HCT116 (cell line): ENCODE measurements at regions not wholly inside any gene's neighbourhood (a gene's known extent, or its start where the extent isn't known, plus 50 kb on each side); places are given as distances from the start of the nearest gene placed in this dataset.

ENCODE experiments used
- ATAC-seq: fragments of 200-7000 bp; cut with Tn5 transposase; 2 replicates; pipeline ENCODE4 v1.9.1; 2020; ENCODE audit warnings: mild to moderate bottlenecking, moderate library complexity
- BruUV-seq: library from RNA; stranded (reverse); fragments of 400-500 nt; replicated peaks from 2 replicates; lab custom pipeline; 2021; lab: Mats Ljungman, UMichigan
- CTCF ChIA-PET: fragments of 300-600 bp; sonication (Branson Sonifier 250); formaldehyde crosslinking; loops from one replicate; lab custom pipeline; 2021; ENCODE audit warnings: antibody characterized with exemption; lab: Charles Lee
- POLR2A ChIA-PET: fragments of 300-600, 350-600 bp; sonication (Branson Sonifier 250); formaldehyde crosslinking; loops from one replicate; lab custom pipeline; 2021; ENCODE audit warnings: antibody characterized with exemption; lab: Charles Lee
- RAD21 ChIA-PET, 2 experiments: fragments of 300-600 bp; sonication (Branson Sonifier 250); formaldehyde crosslinking; loops; one replicate each; lab custom pipeline; 2023; ENCODE audit warnings: low total read pairs in 2 of 2; ENCODE audit not compliant: uncharacterized antibody in 2 of 2, unreplicated experiment in 2 of 2, low non-redundant PET in 1 of 2; lab: Charles Lee
- DNase-seq: peaks from one replicate; pipeline ENCODE4 v3.0.0-alpha.2; 2010; ENCODE audit warnings: low read depth, low spot score
- H2AFZ ChIP-seq: fragments of 200-600 bp; shearing (Covaris generic), sonication (generic); 2 replicates; pipeline ENCODE4 v1.6.1; 2017; ENCODE audit warnings: low read depth, mixed run types, mixed read lengths, antibody characterized with exemption, low read length; ENCODE audit not compliant: poor library complexity, severe bottlenecking
- H3K27ac ChIP-seq: 2 replicates; pipeline ENCODE4 v1.5.1; 2012; ENCODE audit warnings: low read depth, low read length
- H3K27me3 ChIP-seq: fragments of 200-600 bp; sonication (generic); 2 replicates; pipeline ENCODE4 v1.6.1; 2016; ENCODE audit warnings: mixed run types, low read length, mixed read lengths; ENCODE audit not compliant: insufficient read depth
- H3K36me3 ChIP-seq, 2 experiments: fragments of 200-500 bp in 1 of 2; fragments of 200-600 bp in 1 of 2; sonication (Bioruptor generic) in 1 of 2; sonication (generic) in 1 of 2; 2 replicates each; pipeline versions ENCODE4 v1.5.1 to v1.6.1; 2014 to 2016; ENCODE audit warnings: low read length in 2 of 2, inconsistent platforms in 1 of 2, mixed read lengths in 1 of 2, mixed run types in 1 of 2; ENCODE audit not compliant: insufficient read depth in 2 of 2, control insufficient read depth in 1 of 2
- H3K4me1 ChIP-seq, 2 experiments: fragments of 200-600 bp in 1 of 2; sonication (generic) in 1 of 2; 2 replicates each; pipeline versions ENCODE4 v1.5.1 to v1.6.1; 2012 to 2017; ENCODE audit warnings: low read length in 2 of 2, inconsistent platforms in 1 of 2, mild to moderate bottlenecking in 1 of 2, mixed read lengths in 1 of 2, mixed run types in 1 of 2, moderate library complexity in 1 of 2; ENCODE audit not compliant: insufficient read depth in 2 of 2, control insufficient read depth in 1 of 2
- H3K4me2 ChIP-seq: fragments of 200-600 bp; sonication (generic); 2 replicates; pipeline ENCODE4 v1.6.1; 2017; ENCODE audit warnings: mixed run types, low read length, mixed read lengths
- H3K4me3 ChIP-seq, 2 experiments: fragments of 200-600 bp in 1 of 2; sonication (generic) in 1 of 2; replicated peaks in 1 of 2; 2 replicates each; pipeline ENCODE4 v1.5.1; 2011 to 2016; ENCODE audit warnings: low read length in 2 of 2, control low read depth in 1 of 2, low read depth in 1 of 2, mild to moderate bottlenecking in 1 of 2, mixed read lengths in 1 of 2, mixed run types in 1 of 2
- H3K79me2 ChIP-seq: fragments of 200-600 bp; sonication (generic); 2 replicates; pipeline ENCODE4 v1.6.1; 2017; ENCODE audit warnings: mild to moderate bottlenecking, mixed run types, low read length, moderate library complexity, mixed read lengths; ENCODE audit not compliant: insufficient read depth
- H3K9ac ChIP-seq: fragments of 200-600 bp; sonication (generic); 2 replicates; pipeline ENCODE4 v1.6.1; 2016; ENCODE audit warnings: low read length, mixed read lengths
- H3K9me2 ChIP-seq: fragments of 200-600 bp; sonication (generic), shearing (Covaris generic); 2 replicates; pipeline ENCODE4 v1.6.1; 2017; ENCODE audit warnings: mixed run types, mild to moderate bottlenecking, moderate library complexity; ENCODE audit not compliant: insufficient read depth
- H3K9me3 ChIP-seq, 2 experiments: fragments of 200-500 bp in 1 of 2; fragments of 200-600 bp in 1 of 2; sonication (Bioruptor generic) in 1 of 2; sonication (generic) in 1 of 2; 2 replicates each; pipeline ENCODE4 v1.6.1; 2014 to 2017; ENCODE audit warnings: low read length in 2 of 2, mixed read lengths in 2 of 2, inconsistent platforms in 1 of 2, low read depth in 1 of 2, mild to moderate bottlenecking in 1 of 2, mixed run types in 1 of 2, moderate library complexity in 1 of 2; ENCODE audit not compliant: control insufficient read depth in 1 of 2, insufficient read depth in 1 of 2
- H4K20me1 ChIP-seq: fragments of 200-600 bp; sonication (generic), shearing (Covaris generic); 2 replicates; pipeline ENCODE4 v1.6.1; 2017; ENCODE audit warnings: mixed run types, mild to moderate bottlenecking, moderate library complexity; ENCODE audit not compliant: insufficient read depth
- CBX3 ChIP-seq: IDR thresholded peaks from 2 replicates; pipeline ENCODE4 v1.6.1; 2012; ENCODE audit warnings: low read depth
- EGR1 ChIP-seq: IDR thresholded peaks from 2 replicates; pipeline ENCODE4 v1.6.1; 2012; ENCODE audit warnings: low read depth
- ELF1 ChIP-seq: IDR thresholded peaks from 2 replicates; pipeline ENCODE4 v1.6.1; 2012; ENCODE audit warnings: low read depth, borderline replicate concordance
- EZH2 ChIP-seq: fragments of 200-600 bp; sonication (generic); IDR thresholded peaks from 2 replicates; pipeline ENCODE4 v1.6.1; 2017; ENCODE audit warnings: antibody characterized with exemption, mixed run types
- EZH2phosphoT487 ChIP-seq: fragments of 200-600 bp; IDR thresholded peaks from 2 replicates; pipeline ENCODE4 v1.6.1; 2018; ENCODE audit warnings: antibody characterized with exemption, borderline replicate concordance
- FOSL1 ChIP-seq: IDR thresholded peaks from 2 replicates; pipeline ENCODE4 v1.6.1; 2012; ENCODE audit warnings: low read depth
- POLR2A ChIP-seq: IDR thresholded peaks from 2 replicates; pipeline ENCODE4 v1.7.0; 2011; ENCODE audit warnings: borderline replicate concordance; ENCODE audit not compliant: insufficient read depth, insufficient read length; ENCODE audit errors: extremely low read depth
- POLR2AphosphoS5 ChIP-seq: IDR thresholded peaks from 2 replicates; pipeline ENCODE4 v1.6.1; 2011; ENCODE audit warnings: mild to moderate bottlenecking, low read depth, low read length, moderate library complexity
- RAD21 ChIP-seq: IDR thresholded peaks from 2 replicates; pipeline ENCODE4 v1.6.1; 2012; ENCODE audit warnings: low read depth, mild to moderate bottlenecking
- SP1 ChIP-seq: IDR thresholded peaks from 2 replicates; pipeline ENCODE4 v1.6.1; 2012; ENCODE audit warnings: low read depth
- SRF ChIP-seq: IDR thresholded peaks from 2 replicates; pipeline ENCODE4 v1.6.1; 2012; ENCODE audit warnings: low read depth
- TCF7L2 ChIP-seq: IDR thresholded peaks from 2 replicates; pipeline ENCODE4 v1.7.0; 2011; ENCODE audit warnings: borderline replicate concordance, inconsistent platforms; ENCODE audit not compliant: insufficient read depth, insufficient read length; ENCODE audit errors: extremely low read depth
- YY1 ChIP-seq: IDR thresholded peaks from 2 replicates; pipeline ENCODE4 v1.6.1; 2011; ENCODE audit warnings: low read length, low read depth, moderate library complexity, mild to moderate bottlenecking; ENCODE audit not compliant: insufficient replicate concordance; ENCODE audit errors: extremely low read depth
- ZFX ChIP-seq: fragments of 450-650 bp; IDR thresholded peaks from 2 replicates; pipeline ENCODE4 v1.6.1; 2017
- intact Hi-C: fragments of 100-400 bp; cut with micrococcal nuclease; formaldehyde crosslinking; loops from 2 replicates; pipeline ENCODE4 v1.10.0; 2022
- TF ChIP-seq, protein P1 (sequence below): IDR thresholded peaks from 2 replicates; pipeline ENCODE4 v1.6.1; 2012
- TF ChIP-seq, protein P2 (sequence below): IDR thresholded peaks from 2 replicates; pipeline ENCODE4 v1.6.1; 2012; ENCODE audit warnings: low read depth
- TF ChIP-seq, protein P3 (sequence below): IDR thresholded peaks from 2 replicates; pipeline ENCODE4 v1.6.1; 2011; ENCODE audit warnings: mild to moderate bottlenecking, low read length, moderate library complexity; ENCODE audit not compliant: insufficient replicate concordance; ENCODE audit errors: extremely low read depth
- TF ChIP-seq, protein P4 (sequence below): IDR thresholded peaks from 2 replicates; pipeline ENCODE4 v1.6.1; 2012

DNA sequence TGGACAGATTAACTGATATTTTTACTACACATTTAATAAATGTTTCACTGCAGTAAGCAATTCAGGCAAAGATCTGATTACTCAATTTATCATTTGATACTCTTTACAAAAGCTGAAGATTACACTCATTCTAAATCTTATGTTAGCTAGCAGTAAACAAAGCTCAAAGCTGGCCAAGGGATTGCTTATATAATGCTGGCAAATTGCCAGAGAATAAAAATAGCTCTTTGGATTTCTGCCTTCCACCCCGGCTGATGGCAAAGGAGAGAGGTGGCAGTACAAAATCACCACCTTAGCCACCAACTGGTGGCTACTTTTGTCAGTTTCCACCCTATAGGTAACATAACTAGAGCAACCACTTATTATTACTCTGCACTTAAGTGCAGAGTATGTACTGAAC, 320.5 kb downstream of the FSIP2 start:
- no peaks in the 10 kb centered on the region for H3K4me1 ChIP-seq
- DNase-seq, result no peak
- H3K36me3 ChIP-seq, result no peaks in the 10 kb centered on the region
- H3K79me2 ChIP-seq, result no peaks in the 10 kb centered on the region
- no peak for ATAC-seq
- H3K4me2 ChIP-seq, result no peak overlapping the region
- no TSS peak for BruUV-seq
- no peak overlapping the region for H3K27ac ChIP-seq
- no peaks in the 10 kb centered on the region for H4K20me1 ChIP-seq
- RAD21 ChIA-PET, result no interaction called here
- CTCF ChIA-PET, result no interaction called here
- H3K9ac ChIP-seq, result no peak overlapping the region
- intact Hi-C loops, result no loop called here
- H3K9me2 ChIP-seq, result no peaks in the 10 kb centered on the region
- H2AFZ ChIP-seq, result no peak overlapping the region
- POLR2A ChIA-PET, result interaction anchor here (0.6 kb wide), 1 partner anchor 54 kb away, joined by 3 read pairs; no protein-coding TSS in a partner anchor
- no peak for TF ChIP-seq POLR2A
- TF ChIP-seq, protein P1, sequence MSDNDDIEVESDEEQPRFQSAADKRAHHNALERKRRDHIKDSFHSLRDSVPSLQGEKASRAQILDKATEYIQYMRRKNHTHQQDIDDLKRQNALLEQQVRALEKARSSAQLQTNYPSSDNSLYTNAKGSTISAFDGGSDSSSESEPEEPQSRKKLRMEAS, result no peak
- no peak for TF ChIP-seq FOSL1
- TF ChIP-seq EZH2phosphoT487, result no peak
- TF ChIP-seq EGR1, result no peak
- no peak for TF ChIP-seq EZH2
- TF ChIP-seq ZFX, result no peak
- no peak for TF ChIP-seq POLR2AphosphoS5
- TF ChIP-seq TCF7L2, result no peak
- TF ChIP-seq SP1, result no peak
- no peak for TF ChIP-seq RAD21
- TF ChIP-seq YY1, result no peak
- TF ChIP-seq, protein P2, sequence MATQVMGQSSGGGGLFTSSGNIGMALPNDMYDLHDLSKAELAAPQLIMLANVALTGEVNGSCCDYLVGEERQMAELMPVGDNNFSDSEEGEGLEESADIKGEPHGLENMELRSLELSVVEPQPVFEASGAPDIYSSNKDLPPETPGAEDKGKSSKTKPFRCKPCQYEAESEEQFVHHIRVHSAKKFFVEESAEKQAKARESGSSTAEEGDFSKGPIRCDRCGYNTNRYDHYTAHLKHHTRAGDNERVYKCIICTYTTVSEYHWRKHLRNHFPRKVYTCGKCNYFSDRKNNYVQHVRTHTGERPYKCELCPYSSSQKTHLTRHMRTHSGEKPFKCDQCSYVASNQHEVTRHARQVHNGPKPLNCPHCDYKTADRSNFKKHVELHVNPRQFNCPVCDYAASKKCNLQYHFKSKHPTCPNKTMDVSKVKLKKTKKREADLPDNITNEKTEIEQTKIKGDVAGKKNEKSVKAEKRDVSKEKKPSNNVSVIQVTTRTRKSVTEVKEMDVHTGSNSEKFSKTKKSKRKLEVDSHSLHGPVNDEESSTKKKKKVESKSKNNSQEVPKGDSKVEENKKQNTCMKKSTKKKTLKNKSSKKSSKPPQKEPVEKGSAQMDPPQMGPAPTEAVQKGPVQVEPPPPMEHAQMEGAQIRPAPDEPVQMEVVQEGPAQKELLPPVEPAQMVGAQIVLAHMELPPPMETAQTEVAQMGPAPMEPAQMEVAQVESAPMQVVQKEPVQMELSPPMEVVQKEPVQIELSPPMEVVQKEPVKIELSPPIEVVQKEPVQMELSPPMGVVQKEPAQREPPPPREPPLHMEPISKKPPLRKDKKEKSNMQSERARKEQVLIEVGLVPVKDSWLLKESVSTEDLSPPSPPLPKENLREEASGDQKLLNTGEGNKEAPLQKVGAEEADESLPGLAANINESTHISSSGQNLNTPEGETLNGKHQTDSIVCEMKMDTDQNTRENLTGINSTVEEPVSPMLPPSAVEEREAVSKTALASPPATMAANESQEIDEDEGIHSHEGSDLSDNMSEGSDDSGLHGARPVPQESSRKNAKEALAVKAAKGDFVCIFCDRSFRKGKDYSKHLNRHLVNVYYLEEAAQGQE, result no peak
- no peak for TF ChIP-seq SRF
- TF ChIP-seq, protein P3, sequence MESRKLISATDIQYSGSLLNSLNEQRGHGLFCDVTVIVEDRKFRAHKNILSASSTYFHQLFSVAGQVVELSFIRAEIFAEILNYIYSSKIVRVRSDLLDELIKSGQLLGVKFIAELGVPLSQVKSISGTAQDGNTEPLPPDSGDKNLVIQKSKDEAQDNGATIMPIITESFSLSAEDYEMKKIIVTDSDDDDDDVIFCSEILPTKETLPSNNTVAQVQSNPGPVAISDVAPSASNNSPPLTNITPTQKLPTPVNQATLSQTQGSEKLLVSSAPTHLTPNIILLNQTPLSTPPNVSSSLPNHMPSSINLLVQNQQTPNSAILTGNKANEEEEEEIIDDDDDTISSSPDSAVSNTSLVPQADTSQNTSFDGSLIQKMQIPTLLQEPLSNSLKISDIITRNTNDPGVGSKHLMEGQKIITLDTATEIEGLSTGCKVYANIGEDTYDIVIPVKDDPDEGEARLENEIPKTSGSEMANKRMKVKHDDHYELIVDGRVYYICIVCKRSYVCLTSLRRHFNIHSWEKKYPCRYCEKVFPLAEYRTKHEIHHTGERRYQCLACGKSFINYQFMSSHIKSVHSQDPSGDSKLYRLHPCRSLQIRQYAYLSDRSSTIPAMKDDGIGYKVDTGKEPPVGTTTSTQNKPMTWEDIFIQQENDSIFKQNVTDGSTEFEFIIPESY, result no peak
- TF ChIP-seq ELF1, result no peak
- TF ChIP-seq CBX3, result no peak
- TF ChIP-seq, protein P4, sequence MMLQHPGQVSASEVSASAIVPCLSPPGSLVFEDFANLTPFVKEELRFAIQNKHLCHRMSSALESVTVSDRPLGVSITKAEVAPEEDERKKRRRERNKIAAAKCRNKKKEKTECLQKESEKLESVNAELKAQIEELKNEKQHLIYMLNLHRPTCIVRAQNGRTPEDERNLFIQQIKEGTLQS, result no peak
- no peaks in the 10 kb centered on the region for H3K9me3 ChIP-seq
- no peak overlapping the region for H3K4me3 ChIP-seq
- H3K27me3 ChIP-seq, result no peaks in the 10 kb centered on the region
